Trophoblast cell (in vitro differentiated cells and primary cell): ENCODE measurements at regions not wholly inside any gene's neighbourhood (a gene's known extent, or its start where the extent isn't known, plus 50 kb on each side); places are given as distances from the start of the nearest gene placed in this dataset.
"Not testable (repeated sequence)": the region's sequence is repeated elsewhere in the genome, so short reads cannot be mapped to it uniquely, and the experiment has no call there.

Experiments
- DNase-seq, 2 donors: peaks; one replicate each; pipeline ENCODE4 v3.0.0-alpha.2; 2016
- H2AFZ ChIP-seq: 2 replicates; pipeline ENCODE4 v1.6.1; 2013; ENCODE audit warnings: low read length, moderate library complexity, mild to moderate bottlenecking; ENCODE audit not compliant: insufficient read depth, poor library complexity
- H2AK5ac ChIP-seq: 2 replicates; pipeline ENCODE4 v1.6.1; 2013; ENCODE audit warnings: mild to moderate bottlenecking, low read length
- H2BK120ac ChIP-seq: 2 replicates; pipeline ENCODE4 v1.6.1; 2013; ENCODE audit warnings: low read length, mild to moderate bottlenecking, moderate library complexity; ENCODE audit not compliant: insufficient read depth, poor library complexity
- H2BK12ac ChIP-seq: 2 replicates; pipeline ENCODE4 v1.6.1; 2013; ENCODE audit warnings: mild to moderate bottlenecking, low read length, moderate library complexity
- H2BK5ac ChIP-seq: 2 replicates; pipeline ENCODE4 v1.6.1; 2013; ENCODE audit warnings: low read length, low read depth, moderate library complexity, mild to moderate bottlenecking; ENCODE audit not compliant: poor library complexity
- H3K14ac ChIP-seq: 2 replicates; pipeline ENCODE4 v1.6.1; 2013; ENCODE audit warnings: mild to moderate bottlenecking, low read length
- H3K18ac ChIP-seq: 2 replicates; pipeline ENCODE4 v1.6.1; 2013; ENCODE audit warnings: mild to moderate bottlenecking, low read length
- H3K23ac ChIP-seq: 2 replicates; pipeline ENCODE4 v1.6.1; 2013; ENCODE audit warnings: low read length
- H3K27ac ChIP-seq: 2 replicates; pipeline ENCODE4 v1.5.1; 2013; ENCODE audit warnings: low read depth, mild to moderate bottlenecking, inconsistent platforms, low read length, moderate library complexity
- H3K27me3 ChIP-seq: 2 replicates; pipeline ENCODE4 v1.6.1; 2013; ENCODE audit warnings: inconsistent platforms, mild to moderate bottlenecking, low read length, moderate library complexity; ENCODE audit not compliant: insufficient read depth
- H3K36me3 ChIP-seq, 2 experiments: 1 replicate in 1 of 2; 2 replicates in 1 of 2; pipeline ENCODE4 v1.6.1; 2013; ENCODE audit warnings: low read length in 2 of 2, mild to moderate bottlenecking in 2 of 2, moderate library complexity in 1 of 2; ENCODE audit not compliant: insufficient read depth in 2 of 2, control insufficient read depth in 1 of 2
- H3K4ac ChIP-seq: 2 replicates; pipeline ENCODE4 v1.6.1; 2013; ENCODE audit warnings: low read depth, mild to moderate bottlenecking, low read length, moderate library complexity
- H3K4me1 ChIP-seq, 2 experiments: 1 replicate in 1 of 2; 2 replicates in 1 of 2; pipeline ENCODE4 v1.6.1; 2013; ENCODE audit warnings: low read length in 2 of 2, mild to moderate bottlenecking in 2 of 2, moderate library complexity in 1 of 2; ENCODE audit not compliant: insufficient read depth in 2 of 2, control insufficient read depth in 1 of 2
- H3K4me2 ChIP-seq: 2 replicates; pipeline ENCODE4 v1.6.1; 2013; ENCODE audit warnings: inconsistent platforms, mild to moderate bottlenecking, low read length, moderate library complexity
- H3K4me3 ChIP-seq: 2 replicates; pipeline ENCODE4 v1.5.1; 2013; ENCODE audit warnings: mild to moderate bottlenecking, low read depth, low read length, inconsistent platforms
- H3K79me1 ChIP-seq: one replicate; pipeline ENCODE4 v1.6.1; 2013; ENCODE audit warnings: low read length
- H3K79me2 ChIP-seq: 2 replicates; pipeline ENCODE4 v1.6.1; 2013; ENCODE audit warnings: low read length, mild to moderate bottlenecking; ENCODE audit not compliant: control insufficient read depth, insufficient read depth, poor library complexity
- H3K9ac ChIP-seq: 2 replicates; pipeline ENCODE4 v1.6.1; 2013; ENCODE audit warnings: mild to moderate bottlenecking, low read length
- H3K9me3 ChIP-seq: 2 replicates; pipeline ENCODE4 v1.6.1; 2013; ENCODE audit warnings: low read depth, mild to moderate bottlenecking, control low read depth, inconsistent platforms, low read length; ENCODE audit not compliant: insufficient read depth
- H4K12ac ChIP-seq: 2 replicates; pipeline ENCODE4 v1.6.1; 2013; ENCODE audit warnings: low read depth, mild to moderate bottlenecking, low read length, moderate library complexity
- H4K8ac ChIP-seq: 2 replicates; pipeline ENCODE4 v1.6.1; 2013; ENCODE audit warnings: low read depth, mild to moderate bottlenecking, low read length, moderate library complexity
- H4K91ac ChIP-seq: one replicate; pipeline ENCODE4 v1.6.1; 2013; ENCODE audit warnings: low read depth, mild to moderate bottlenecking, low read length, moderate library complexity
- WGBS: extraction: QIAGEN DNeasy Blood & Tissue Kit; methylation state at CpG from one replicate; pipeline ENCODE4 v1.1.7; 2013; ENCODE audit warnings: missing lambda C conversion rate; ENCODE audit not compliant: insufficient read length, insufficient coverage; ENCODE audit errors: extremely low coverage; 5-methylcytosine and 5-hydroxymethylcytosine counted together

- Histone ChIP-seq H3K4me1 (no peaks in the 10 kb centered on the region), H4K12ac (no peak overlapping the region), H2BK12ac (no peak overlapping the region), H3K4ac (no peak overlapping the region), H4K91ac (no peak overlapping the region), H3K36me3 (no peaks in the 10 kb centered on the region), H2BK120ac (no peak overlapping the region), H3K14ac (no peak overlapping the region), H3K79me1 (no peaks in the 10 kb centered on the region), H3K9ac (no peak overlapping the region), H3K4me3 (no peak overlapping the region), H2AK5ac (no peak overlapping the region), H2AFZ (no peak overlapping the region), H3K27me3 (no peaks in the 10 kb centered on the region), H3K9me3 (no peaks in the 10 kb centered on the region), H3K4me2 (no peak overlapping the region), H3K23ac (no peak overlapping the region), H3K27ac (no peak overlapping the region), H3K79me2 (no peaks in the 10 kb centered on the region), H4K8ac (no peak overlapping the region), H2BK5ac (no peak overlapping the region), H3K18ac (no peak overlapping the region)
- no peak for DNase-seq
- no CpG with 5 or more reads among the region's 3 CpGs for WGBS
Measured at GRCh38 chr16:59840169-59840568, 1106.1 kb upstream of the GOT2 start.

GRCh38 chr16:59826767-59827166, 1092.7 kb upstream of the GOT2 start:
- no CpG with 5 or more reads among the region's 1 CpG for WGBS
- H2BK5ac ChIP-seq = no peak overlapping the region

DNA sequence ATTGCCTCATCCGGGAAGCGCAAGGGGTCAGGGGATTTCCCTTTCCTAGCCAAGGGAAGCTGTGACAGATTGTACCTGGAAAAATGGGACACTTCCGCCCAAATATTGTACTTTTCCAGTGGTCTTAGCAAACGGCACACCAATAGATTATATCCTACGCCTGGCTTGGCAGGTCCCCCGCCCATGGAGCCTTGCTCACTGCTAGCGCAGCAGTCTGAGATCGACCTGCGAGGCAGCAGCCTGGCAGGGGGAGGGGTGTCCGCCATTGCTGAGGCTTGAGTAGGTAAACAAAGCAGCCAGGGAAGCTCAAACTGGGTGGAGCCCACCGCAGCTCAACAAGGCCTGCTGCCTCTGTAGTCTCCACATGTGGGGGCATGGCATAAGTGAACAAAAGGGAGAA, 1075.4 kb upstream of the GOT2 start:
- not testable (repeated sequence) for DNase-seq, H4K12ac ChIP-seq, H2AFZ ChIP-seq, H3K36me3 ChIP-seq, H4K8ac ChIP-seq, H3K27me3 ChIP-seq, H2AK5ac ChIP-seq, H3K4me1 ChIP-seq, H3K79me1 ChIP-seq, H3K9ac ChIP-seq, H3K27ac ChIP-seq, H3K14ac ChIP-seq, H3K9me3 ChIP-seq, H3K4ac ChIP-seq, H2BK12ac ChIP-seq, H2BK120ac ChIP-seq, H2BK5ac ChIP-seq, H3K18ac ChIP-seq, H4K91ac ChIP-seq, H3K4me3 ChIP-seq, H3K23ac ChIP-seq, H3K4me2 ChIP-seq, H3K79me2 ChIP-seq
- WGBS = no CpG with 5 or more reads among the region's 11 CpGs

More at GRCh38 chr16:59826767-59827166, 1092.7 kb upstream of the GOT2 start:
- no peak for DNase-seq
- Histone ChIP-seq H3K4me1 (no peaks in the 10 kb centered on the region), H3K23ac (no peak overlapping the region), H3K4me3 (no peak overlapping the region), H4K12ac (no peak overlapping the region), H3K36me3 (no peaks in the 10 kb centered on the region), H3K9ac (no peak overlapping the region), H2BK12ac (no peak overlapping the region), H3K79me2 (no peaks in the 10 kb centered on the region), H2BK120ac (no peak overlapping the region), H3K4ac (no peak overlapping the region), H3K27me3 (no peaks in the 10 kb centered on the region), H2AFZ (no peak overlapping the region), H3K14ac (no peak overlapping the region), H3K4me2 (no peak overlapping the region), H4K91ac (no peak overlapping the region), H2AK5ac (no peak overlapping the region), H3K79me1 (no peaks in the 10 kb centered on the region), H4K8ac (no peak overlapping the region), H3K27ac (no peak overlapping the region), H3K18ac (no peak overlapping the region), H3K9me3 (no peaks in the 10 kb centered on the region)

DNA sequence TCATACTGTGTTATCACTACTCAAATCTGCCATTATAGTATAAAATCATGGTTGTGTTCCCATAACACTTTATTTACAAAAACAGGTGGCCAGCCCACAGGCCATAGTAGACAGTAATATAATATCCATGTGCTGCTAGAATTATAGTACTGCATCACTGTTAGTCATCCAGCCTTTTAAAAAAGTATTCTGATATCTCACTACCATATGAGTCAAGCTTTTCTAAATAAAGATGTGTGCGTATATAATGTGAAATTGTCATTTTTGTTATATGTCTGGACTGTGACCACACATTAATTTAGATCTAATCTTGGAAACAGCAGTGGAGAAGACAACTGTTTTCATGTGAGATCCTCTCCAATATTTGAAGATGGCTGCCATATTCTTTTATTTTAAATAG, 1049.1 kb upstream of the GOT2 start:
- Histone ChIP-seq H3K23ac (no peak overlapping the region), H4K91ac (no peak overlapping the region), H2AFZ (no peak overlapping the region), H4K12ac (no peak overlapping the region), H3K4me3 (no peak overlapping the region), H3K27ac (no peak overlapping the region), H3K79me1 (no peaks in the 10 kb centered on the region), H3K14ac (no peak overlapping the region), H2BK120ac (no peak overlapping the region), H3K36me3 (no peaks in the 10 kb centered on the region), H3K27me3 (no peaks in the 10 kb centered on the region), H3K4me1 (no peaks in the 10 kb centered on the region), H3K4me2 (no peak overlapping the region), H3K9me3 (no peaks in the 10 kb centered on the region), H2BK5ac (no peak overlapping the region), H3K4ac (no peak overlapping the region), H2BK12ac (no peak overlapping the region), H3K79me2 (no peaks in the 10 kb centered on the region), H2AK5ac (no peak overlapping the region), H3K9ac (no peak overlapping the region), H3K18ac (no peak overlapping the region), H4K8ac (no peak overlapping the region)
- no peak for DNase-seq
- no CpG with 5 or more reads among the region's 1 CpG for WGBS
